GM23338 (cell line): ENCODE measurements at regions not wholly inside any gene's neighbourhood (a gene's known extent, or its start where the extent isn't known, plus 50 kb on each side); places are given as distances from the start of the nearest gene placed in this dataset.

Source experiments
- ATAC-seq: fragments of 200-7000 bp; cut with Tn5 transposase; 3 replicates; pipeline ENCODE4 v1.9.1; 2020
- DNase-seq: peaks from one replicate; pipeline ENCODE4 v3.0.0-alpha.2; 2015; ENCODE audit warnings: low spot score
- H2AFZ ChIP-seq: fragments of 200-600 bp; sonication (generic); 2 replicates; pipeline ENCODE4 v1.8.0; 2016; ENCODE audit warnings: antibody characterized with exemption, mild to moderate bottlenecking, moderate library complexity
- H3F3A ChIP-seq: fragments of 200-600 bp; sonication (generic); replicated peaks from 2 replicates; pipeline ENCODE4 v1.8.0; 2017; ENCODE audit warnings: antibody characterized with exemption, mixed run types, low read depth
- H3K27ac ChIP-seq: fragments of 200-600 bp; sonication (generic); 2 replicates; pipeline ENCODE4 v1.6.1; 2016; ENCODE audit warnings: low read depth
- H3K27me3 ChIP-seq: fragments of 200-600 bp; sonication (generic); 2 replicates; pipeline ENCODE4 v1.8.0; 2016; ENCODE audit warnings: mild to moderate bottlenecking, mixed run types, moderate library complexity; ENCODE audit not compliant: insufficient read depth
- H3K36me3 ChIP-seq: fragments of 200-600 bp; sonication (generic); 2 replicates; pipeline ENCODE4 v1.8.0; 2016; ENCODE audit warnings: mild to moderate bottlenecking; ENCODE audit not compliant: insufficient read depth
- H3K4me1 ChIP-seq: fragments of 200-600 bp; sonication (generic); 2 replicates; pipeline ENCODE4 v1.8.0; 2016; ENCODE audit warnings: mild to moderate bottlenecking, moderate library complexity; ENCODE audit not compliant: insufficient read depth
- H3K4me2 ChIP-seq: fragments of 200-600 bp; sonication (generic); 2 replicates; pipeline ENCODE4 v1.7.1; 2017; ENCODE audit warnings: mixed run types
- H3K4me3 ChIP-seq: fragments of 200-600 bp; sonication (generic); 2 replicates; pipeline ENCODE4 v1.6.1; 2016; ENCODE audit warnings: mixed run types
- H3K79me2 ChIP-seq: fragments of 200-600 bp; sonication (generic); replicated peaks from 2 replicates; pipeline ENCODE4 v1.8.0; 2017; ENCODE audit warnings: mild to moderate bottlenecking; ENCODE audit not compliant: insufficient read depth
- H3K9me2 ChIP-seq: fragments of 200-600 bp; sonication (generic); 2 replicates; pipeline ENCODE4 v1.8.0; 2017; ENCODE audit not compliant: insufficient read depth
- H4K20me1 ChIP-seq: fragments of 200-600 bp; sonication (generic); replicated peaks from 2 replicates; pipeline ENCODE4 v1.8.0; 2017; ENCODE audit warnings: mild to moderate bottlenecking; ENCODE audit not compliant: insufficient read depth
- H3K27ac Mint-ChIP-seq: 2 replicates; pipeline ENCODE4 v1.8.0; 2020; ENCODE audit warnings: inconsistent platforms, mild to moderate bottlenecking, moderate library complexity, mixed read lengths
- H3K27me3 Mint-ChIP-seq: 3 replicates; pipeline ENCODE4 v1.8.0; 2022; ENCODE audit warnings: low read depth, mild to moderate bottlenecking, moderate library complexity, mixed read lengths, inconsistent platforms; ENCODE audit not compliant: insufficient read depth, poor library complexity
- H3K36me3 Mint-ChIP-seq: 3 replicates; pipeline ENCODE4 v1.8.0; 2021; ENCODE audit warnings: low read depth, mild to moderate bottlenecking, inconsistent platforms, moderate library complexity, mixed read lengths
- H3K4me1 Mint-ChIP-seq: 3 replicates; pipeline ENCODE4 v1.8.0; 2020; ENCODE audit warnings: mild to moderate bottlenecking, inconsistent platforms, mixed read lengths
- H3K4me3 Mint-ChIP-seq: 3 replicates; pipeline ENCODE4 v1.8.0; 2021; ENCODE audit warnings: moderate library complexity, mild to moderate bottlenecking, inconsistent platforms, mixed read lengths
- H3K9me3 Mint-ChIP-seq: 3 replicates; pipeline ENCODE4 v1.8.0; 2020; ENCODE audit warnings: moderate library complexity, mild to moderate bottlenecking, inconsistent platforms, mixed read lengths
- CREB1 ChIP-seq: fragments of 250-450 bp; sonication (Bioruptor Pico); IDR thresholded peaks from 2 replicates; pipeline ENCODE4 v1.5.0; 2020; ENCODE audit warnings: low read depth, mild to moderate bottlenecking, moderate library complexity
- EZH2 ChIP-seq: fragments of 200-600 bp; sonication (generic); IDR thresholded peaks from one replicate; pipeline ENCODE4 v1.8.0; 2017; ENCODE audit warnings: antibody characterized with exemption, mild to moderate bottlenecking, low read depth; ENCODE audit not compliant: unreplicated experiment
- EZH2phosphoT487 ChIP-seq: fragments of 200-600 bp; sonication (generic); IDR thresholded peaks from one replicate; pipeline ENCODE4 v1.8.1; 2018; ENCODE audit warnings: antibody characterized with exemption; ENCODE audit not compliant: unreplicated experiment
- JUNB ChIP-seq: IDR thresholded peaks from one replicate; pipeline ENCODE4 v1.6.1; 2016; ENCODE audit warnings: antibody characterized with exemption; ENCODE audit not compliant: unreplicated experiment
- NANOG ChIP-seq: IDR thresholded peaks from 2 replicates; pipeline ENCODE4 v1.6.1; 2016; ENCODE audit warnings: antibody characterized with exemption, borderline replicate concordance
- REST ChIP-seq: IDR thresholded peaks from one replicate; pipeline ENCODE4 v1.6.1; 2018; ENCODE audit warnings: antibody characterized with exemption; ENCODE audit not compliant: unreplicated experiment
- STAT1 ChIP-seq: IDR thresholded peaks from one replicate; pipeline ENCODE4 v1.6.1; 2016; ENCODE audit warnings: antibody characterized with exemption; ENCODE audit not compliant: unreplicated experiment
- ZNF114 ChIP-seq: fragments of 250-450 bp; sonication (Bioruptor Pico); IDR thresholded peaks from 2 replicates; pipeline ENCODE4 v1.5.0; 2020; ENCODE audit warnings: mild to moderate bottlenecking, moderate library complexity
- ZNF331 ChIP-seq: fragments of 250-450 bp; sonication (Bioruptor Pico); IDR thresholded peaks from 2 replicates; pipeline ENCODE4 v1.5.0; 2020; ENCODE audit warnings: low read depth, mild to moderate bottlenecking, moderate library complexity
- TF ChIP-seq, protein P1 (sequence below): IDR thresholded peaks from 2 replicates; pipeline ENCODE4 v1.6.1; 2016; ENCODE audit warnings: antibody characterized with exemption

GRCh38 chr4:140255927-140256326, 101.9 kb upstream of the MAML3 start (continued):
- TF ChIP-seq REST (no peak), CREB1 (CRISPR knock-in tag) (no peak)

DNA sequence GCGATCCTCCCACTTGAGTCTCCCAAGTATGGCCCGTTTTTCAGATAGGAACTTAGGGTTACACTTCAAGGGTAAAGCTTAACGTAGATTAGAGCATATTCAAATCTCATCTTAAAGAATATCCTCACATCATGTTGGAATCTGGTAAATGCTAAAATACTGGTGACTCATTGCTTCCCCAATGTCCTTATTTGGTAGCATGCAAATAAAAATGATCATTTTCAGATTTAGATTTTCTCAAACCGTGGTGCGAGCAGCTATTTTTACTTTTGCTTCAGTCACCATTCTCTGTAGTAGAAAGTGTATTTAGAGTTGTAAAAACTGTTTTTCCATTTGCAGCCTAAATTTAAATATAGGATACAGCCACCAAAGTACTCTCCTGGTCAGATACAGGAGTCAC, 101.5 kb upstream of the MAML3 start:
- Histone ChIP-seq H4K20me1 (no peaks in the 10 kb centered on the region), H3K9me2 (0 out of 2 replicates have a peak, but pooled peaks cover 3% of the 10 kb centered on the region), H3K27me3 (peaks cover 26% of the 10 kb centered on the region), H3K27ac (no peak overlapping the region), H3K36me3 (no peaks in the 10 kb centered on the region), H3K4me3 (no peak overlapping the region), H3K4me1 (peaks cover 41% of the 10 kb centered on the region), H3K4me2 (0 out of 2 replicates have a peak overlapping the region, but pooled peaks have one; percentile 25), H2AFZ (no peak overlapping the region), H3F3A (no peaks in the 10 kb centered on the region; the same call in 1 of the 2 replicates), H3K79me2 (no peaks in the 10 kb centered on the region)
- DNase-seq (no peak), ATAC-seq (no peak)
- Mint-ChIP-seq H3K27ac (no peak overlapping the region), H3K27me3 (peaks cover 15% of the 10 kb centered on the region), H3K9me3 (no peaks in the 10 kb centered on the region), H3K36me3 (no peaks in the 10 kb centered on the region), H3K4me3 (no peak overlapping the region), H3K4me1 (peaks cover 40% of the 10 kb centered on the region)
- no peak for TF ChIP-seq EZH2phosphoT487
- no peak for TF ChIP-seq JUNB
- TF ChIP-seq ZNF114, result no peak
- no peak for TF ChIP-seq NANOG

GRCh38 chr4:140254651-140255299, 100.8 kb upstream of the MAML3 start:
- H3K36me3 ChIP-seq, result no peaks in the 10 kb centered on the region
- Mint-ChIP-seq H3K36me3 (no peaks in the 10 kb centered on the region), H3K27me3 (peaks cover 18% of the 10 kb centered on the region), H3K27ac (no peak overlapping the region), H3K4me3 (no peak overlapping the region), H3K9me3 (no peaks in the 10 kb centered on the region), H3K4me1 (peaks cover 40% of the 10 kb centered on the region)
- H3K4me1 ChIP-seq, result peaks cover 41% of the 10 kb centered on the region
- H2AFZ ChIP-seq, result 0 out of 2 replicates have a peak overlapping the region, but pooled peaks have one; percentile 29
- no peak overlapping the region for H3K4me2 ChIP-seq
- no peaks in the 10 kb centered on the region; the same call in 1 of the 2 replicates for H3F3A ChIP-seq
- no peak overlapping the region for H3K27ac ChIP-seq
- H3K79me2 ChIP-seq, result no peaks in the 10 kb centered on the region
- no peak for DNase-seq
- H3K9me2 ChIP-seq, result 0 out of 2 replicates have a peak, but pooled peaks cover 3% of the 10 kb centered on the region
- no peak for ATAC-seq
- no peak overlapping the region for H3K4me3 ChIP-seq
- no peaks in the 10 kb centered on the region for H4K20me1 ChIP-seq
- H3K27me3 ChIP-seq, result peaks cover 26% of the 10 kb centered on the region
- TF ChIP-seq STAT1 (no peak), EZH2 (no peak), ZNF331 (CRISPR knock-in tag) (no peak), CREB1 (CRISPR knock-in tag) (no peak), JUNB (no peak), REST (no peak)
- TF ChIP-seq, protein P1, sequence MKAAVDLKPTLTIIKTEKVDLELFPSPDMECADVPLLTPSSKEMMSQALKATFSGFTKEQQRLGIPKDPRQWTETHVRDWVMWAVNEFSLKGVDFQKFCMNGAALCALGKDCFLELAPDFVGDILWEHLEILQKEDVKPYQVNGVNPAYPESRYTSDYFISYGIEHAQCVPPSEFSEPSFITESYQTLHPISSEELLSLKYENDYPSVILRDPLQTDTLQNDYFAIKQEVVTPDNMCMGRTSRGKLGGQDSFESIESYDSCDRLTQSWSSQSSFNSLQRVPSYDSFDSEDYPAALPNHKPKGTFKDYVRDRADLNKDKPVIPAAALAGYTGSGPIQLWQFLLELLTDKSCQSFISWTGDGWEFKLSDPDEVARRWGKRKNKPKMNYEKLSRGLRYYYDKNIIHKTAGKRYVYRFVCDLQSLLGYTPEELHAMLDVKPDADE, result no peak
